ENCODE measurements at regions not wholly inside any gene's neighbourhood (a gene's known extent, or its start where the extent isn't known, plus 50 kb on each side); places are given as distances from the start of the nearest gene placed in this dataset.

GRCh38 chr5:124025306-124025845 lies 513.4 kb downstream of the CSNK1G3 start:
- no peaks in the 10 kb centered on the region for H3K27me3 ChIP-seq (ENCODE audit: insufficient read depth)
- ChIA-PET POLR2A (no interaction called here), CTCF (interaction anchor here (1.6 kb wide), 1 partner anchor 10 kb away, joined by 5 read pairs; no protein-coding TSS in a partner anchor)
- H3K9me2 ChIP-seq, result no peaks in the 10 kb centered on the region
- H3K27ac ChIP-seq (ENCODE audit: low read depth in 2 of 2, low read length in 1 of 2), result no peak overlapping the region
- no peaks in the 10 kb centered on the region for H3K79me2 ChIP-seq (ENCODE audit: insufficient read depth)
- no peaks in the 10 kb centered on the region for H3K9me3 ChIP-seq
- TF ChIP-seq JUND (IDR thresholded peaks at IDR 0.05) (no peak), RXRA (IDR thresholded peaks at IDR 0.05; ENCODE audit: borderline replicate concordance, low read depth) (no peak), YY1 (IDR thresholded peaks at IDR 0.05; ENCODE audit: low read depth) (no peak), ELF1 (IDR thresholded peaks at IDR 0.05) (no peak), RCOR1 (IDR thresholded peaks at IDR 0.05; ENCODE audit: low read length) (no peak), POLR2AphosphoS5 (IDR thresholded peaks at IDR 0.05; ENCODE audit: low read depth, low read length) (no peak), FOSL2 (IDR thresholded peaks at IDR 0.05; ENCODE audit: borderline replicate concordance, low read depth) (no peak), REST (IDR thresholded peaks at IDR 0.05; ENCODE audit: low read depth, low read length) (no peak), CHD2 (IDR thresholded peaks at IDR 0.05; ENCODE audit: low read length, partially characterized antibody) (no peak), NFIC (IDR thresholded peaks at IDR 0.05; ENCODE audit: borderline replicate concordance) (no peak), RFX5 (IDR thresholded peaks at IDR 0.05; ENCODE audit: low read length) (no peak)
- TF ChIP-seq, protein P1, sequence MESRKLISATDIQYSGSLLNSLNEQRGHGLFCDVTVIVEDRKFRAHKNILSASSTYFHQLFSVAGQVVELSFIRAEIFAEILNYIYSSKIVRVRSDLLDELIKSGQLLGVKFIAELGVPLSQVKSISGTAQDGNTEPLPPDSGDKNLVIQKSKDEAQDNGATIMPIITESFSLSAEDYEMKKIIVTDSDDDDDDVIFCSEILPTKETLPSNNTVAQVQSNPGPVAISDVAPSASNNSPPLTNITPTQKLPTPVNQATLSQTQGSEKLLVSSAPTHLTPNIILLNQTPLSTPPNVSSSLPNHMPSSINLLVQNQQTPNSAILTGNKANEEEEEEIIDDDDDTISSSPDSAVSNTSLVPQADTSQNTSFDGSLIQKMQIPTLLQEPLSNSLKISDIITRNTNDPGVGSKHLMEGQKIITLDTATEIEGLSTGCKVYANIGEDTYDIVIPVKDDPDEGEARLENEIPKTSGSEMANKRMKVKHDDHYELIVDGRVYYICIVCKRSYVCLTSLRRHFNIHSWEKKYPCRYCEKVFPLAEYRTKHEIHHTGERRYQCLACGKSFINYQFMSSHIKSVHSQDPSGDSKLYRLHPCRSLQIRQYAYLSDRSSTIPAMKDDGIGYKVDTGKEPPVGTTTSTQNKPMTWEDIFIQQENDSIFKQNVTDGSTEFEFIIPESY (IDR thresholded peaks at IDR 0.05; ENCODE audit: borderline replicate concordance, low read depth), result no peak
- TF ChIP-seq, protein P2, sequence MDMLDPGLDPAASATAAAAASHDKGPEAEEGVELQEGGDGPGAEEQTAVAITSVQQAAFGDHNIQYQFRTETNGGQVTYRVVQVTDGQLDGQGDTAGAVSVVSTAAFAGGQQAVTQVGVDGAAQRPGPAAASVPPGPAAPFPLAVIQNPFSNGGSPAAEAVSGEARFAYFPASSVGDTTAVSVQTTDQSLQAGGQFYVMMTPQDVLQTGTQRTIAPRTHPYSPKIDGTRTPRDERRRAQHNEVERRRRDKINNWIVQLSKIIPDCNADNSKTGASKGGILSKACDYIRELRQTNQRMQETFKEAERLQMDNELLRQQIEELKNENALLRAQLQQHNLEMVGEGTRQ (IDR thresholded peaks at IDR 0.05; ENCODE audit: borderline replicate concordance, low read depth, low read length), result no peak
- TF ChIP-seq, protein P3, sequence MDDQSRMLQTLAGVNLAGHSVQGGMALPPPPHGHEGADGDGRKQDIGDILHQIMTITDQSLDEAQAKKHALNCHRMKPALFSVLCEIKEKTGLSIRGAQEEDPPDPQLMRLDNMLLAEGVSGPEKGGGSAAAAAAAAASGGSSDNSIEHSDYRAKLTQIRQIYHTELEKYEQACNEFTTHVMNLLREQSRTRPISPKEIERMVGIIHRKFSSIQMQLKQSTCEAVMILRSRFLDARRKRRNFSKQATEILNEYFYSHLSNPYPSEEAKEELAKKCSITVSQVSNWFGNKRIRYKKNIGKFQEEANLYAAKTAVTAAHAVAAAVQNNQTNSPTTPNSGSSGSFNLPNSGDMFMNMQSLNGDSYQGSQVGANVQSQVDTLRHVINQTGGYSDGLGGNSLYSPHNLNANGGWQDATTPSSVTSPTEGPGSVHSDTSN (IDR thresholded peaks at IDR 0.05), result no peak
- no peaks in the 10 kb centered on the region for H4K20me1 ChIP-seq (ENCODE audit: insufficient read depth)
- H3K36me3 ChIP-seq (replicated peaks in 1 of 2; ENCODE audit: control insufficient read depth in 1 of 2, insufficient read depth in 2 of 2, low read length in 1 of 2), result no peaks in the 10 kb centered on the region
- H3K4me1 ChIP-seq (ENCODE audit: control insufficient read depth in 1 of 2, insufficient read depth in 2 of 2, low read depth in 1 of 2, low read length in 1 of 2), result peaks cover 0 to 3% of the 10 kb centered on the region in 2 experiments; a peak in 1 of 4 replicates
- H3F3A ChIP-seq (replicated peaks; ENCODE audit: insufficient read depth), result no peaks in the 10 kb centered on the region
- H3K4me2 ChIP-seq, result no peak overlapping the region
- 85% methylated on average over 6 of the region's 6 CpGs for WGBS (ENCODE audit: low lambda C conversion rate)
- H3K4me3 ChIP-seq (ENCODE audit: low read depth in 2 of 2, low read length in 1 of 2), result no peak overlapping the region
- H3K9ac ChIP-seq, result no peak overlapping the region
- no peak for DNase-seq
- no peak overlapping the region for H2AFZ ChIP-seq (ENCODE audit: low read depth)

Measured in SK-N-SH (cell line).